LNCAP (cell line): ENCODE measurements at regions not wholly inside any gene's neighbourhood (a gene's known extent, or its start where the extent isn't known, plus 50 kb on each side); places are given as distances from the start of the nearest gene placed in this dataset.

Experiments
- TF ChIP-seq, protein P1 (sequence below): fragments of 450-650 bp; IDR thresholded peaks from 2 replicates; pipeline ENCODE4 v1.5.1; 2017; ENCODE audit warnings: mild to moderate bottlenecking

DNA sequence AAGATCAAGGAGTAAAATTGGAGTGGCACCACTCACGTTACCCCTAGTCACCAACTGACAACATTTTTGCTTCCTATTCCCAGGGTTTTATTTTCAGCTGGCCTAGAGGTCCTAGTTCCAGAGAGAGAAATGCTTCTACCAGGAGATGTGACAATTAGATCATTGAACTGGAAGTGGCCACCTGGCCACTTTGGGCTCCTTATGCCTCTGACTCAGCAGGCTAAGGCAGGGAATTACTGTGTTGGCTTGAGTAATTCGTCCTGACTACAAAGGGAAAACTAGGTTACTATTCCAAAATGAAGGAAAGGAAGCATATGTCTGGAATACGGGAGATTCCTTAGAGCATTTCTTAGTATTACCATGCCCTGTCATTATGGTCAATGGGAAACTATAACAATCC is 831.6 kb upstream of the NDST4 start:
- TF ChIP-seq, protein P1, sequence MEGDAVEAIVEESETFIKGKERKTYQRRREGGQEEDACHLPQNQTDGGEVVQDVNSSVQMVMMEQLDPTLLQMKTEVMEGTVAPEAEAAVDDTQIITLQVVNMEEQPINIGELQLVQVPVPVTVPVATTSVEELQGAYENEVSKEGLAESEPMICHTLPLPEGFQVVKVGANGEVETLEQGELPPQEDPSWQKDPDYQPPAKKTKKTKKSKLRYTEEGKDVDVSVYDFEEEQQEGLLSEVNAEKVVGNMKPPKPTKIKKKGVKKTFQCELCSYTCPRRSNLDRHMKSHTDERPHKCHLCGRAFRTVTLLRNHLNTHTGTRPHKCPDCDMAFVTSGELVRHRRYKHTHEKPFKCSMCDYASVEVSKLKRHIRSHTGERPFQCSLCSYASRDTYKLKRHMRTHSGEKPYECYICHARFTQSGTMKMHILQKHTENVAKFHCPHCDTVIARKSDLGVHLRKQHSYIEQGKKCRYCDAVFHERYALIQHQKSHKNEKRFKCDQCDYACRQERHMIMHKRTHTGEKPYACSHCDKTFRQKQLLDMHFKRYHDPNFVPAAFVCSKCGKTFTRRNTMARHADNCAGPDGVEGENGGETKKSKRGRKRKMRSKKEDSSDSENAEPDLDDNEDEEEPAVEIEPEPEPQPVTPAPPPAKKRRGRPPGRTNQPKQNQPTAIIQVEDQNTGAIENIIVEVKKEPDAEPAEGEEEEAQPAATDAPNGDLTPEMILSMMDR, result no peak

DNA sequence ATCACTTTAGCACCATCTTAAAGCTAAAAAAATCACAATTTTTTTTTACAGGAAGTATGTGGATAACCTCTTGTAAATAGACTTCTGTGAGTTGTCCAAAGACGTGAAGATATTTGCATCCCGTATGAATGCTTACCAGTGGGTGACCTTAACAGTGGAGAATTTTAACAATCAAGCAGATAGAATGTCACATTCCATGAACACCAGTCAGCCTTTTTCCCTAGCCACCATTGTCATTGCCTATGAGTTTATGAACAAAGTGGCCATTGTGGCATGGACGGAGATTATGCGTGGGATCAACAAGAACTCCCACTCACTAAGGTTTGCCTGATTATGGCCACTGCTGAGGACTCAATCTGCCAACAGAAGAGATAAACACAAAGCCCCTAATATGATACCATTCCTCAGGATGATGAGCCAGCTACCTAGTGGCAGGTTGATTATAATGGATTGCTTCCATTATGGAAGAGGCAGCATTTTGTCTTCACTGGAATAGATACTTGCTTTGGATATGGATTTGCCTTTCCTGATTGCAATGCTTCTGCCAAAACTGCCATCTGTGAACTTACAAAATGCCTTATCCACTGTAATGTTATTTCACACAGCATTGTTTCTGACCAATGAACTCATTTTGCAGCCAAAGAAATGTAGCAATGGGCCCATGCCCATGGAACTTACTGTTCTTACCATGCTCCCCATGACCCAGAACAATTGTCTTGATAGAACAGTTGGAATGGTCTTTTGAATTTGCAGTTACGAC is 830.9 kb upstream of the NDST4 start:
- TF ChIP-seq, protein P1, result no peak

DNA sequence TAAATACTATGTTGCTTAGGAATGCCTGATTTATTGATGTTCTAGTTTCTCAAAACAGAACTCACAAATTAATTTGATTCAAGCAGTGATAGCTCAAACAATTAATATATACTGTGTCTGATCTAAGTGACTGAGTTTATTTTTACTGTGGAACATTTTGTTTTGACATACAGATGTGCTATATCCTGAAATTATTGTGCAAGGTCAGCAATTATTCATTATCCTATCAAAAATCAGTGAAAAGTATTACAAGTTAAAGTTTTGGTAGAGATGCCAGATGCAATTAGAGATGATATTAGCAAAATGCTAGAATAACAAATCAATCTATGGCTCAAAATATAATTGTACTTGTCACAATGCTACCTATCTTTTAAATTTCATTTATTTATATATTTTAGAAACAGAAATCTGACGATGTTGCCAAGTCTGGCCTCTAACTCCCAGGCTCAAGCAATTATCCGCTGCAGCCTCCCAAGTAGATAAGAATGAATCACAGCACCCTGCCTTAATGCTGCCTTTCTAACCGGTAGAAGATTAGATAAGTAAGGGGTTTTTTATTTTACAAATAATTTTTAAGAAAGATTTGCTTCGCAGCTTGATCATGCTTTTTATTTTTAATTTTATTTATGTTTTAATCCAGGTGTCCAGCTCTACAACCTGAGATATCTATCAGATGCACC is 825.5 kb upstream of the NDST4 start:
- TF ChIP-seq, protein P1, result no peak

DNA sequence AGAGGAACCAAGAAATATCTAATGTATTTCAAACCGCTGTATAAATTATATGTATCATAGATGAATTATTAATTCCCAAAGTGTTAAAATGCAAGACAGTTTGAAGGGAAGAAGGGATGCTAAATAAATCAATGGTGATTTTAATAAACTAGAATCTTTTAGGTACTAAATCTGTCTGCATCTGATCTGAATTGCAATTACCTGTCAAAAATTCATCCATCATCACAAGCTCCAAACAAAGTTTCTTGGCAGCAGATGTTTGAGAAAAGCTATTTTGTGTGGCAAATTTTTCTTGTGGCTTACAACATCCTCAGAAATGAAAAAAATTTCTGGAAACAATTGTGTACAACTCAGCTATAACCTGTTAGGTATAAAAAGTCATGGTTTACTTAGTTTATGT is 816.0 kb upstream of the NDST4 start:
- TF ChIP-seq, protein P1, result no peak

DNA sequence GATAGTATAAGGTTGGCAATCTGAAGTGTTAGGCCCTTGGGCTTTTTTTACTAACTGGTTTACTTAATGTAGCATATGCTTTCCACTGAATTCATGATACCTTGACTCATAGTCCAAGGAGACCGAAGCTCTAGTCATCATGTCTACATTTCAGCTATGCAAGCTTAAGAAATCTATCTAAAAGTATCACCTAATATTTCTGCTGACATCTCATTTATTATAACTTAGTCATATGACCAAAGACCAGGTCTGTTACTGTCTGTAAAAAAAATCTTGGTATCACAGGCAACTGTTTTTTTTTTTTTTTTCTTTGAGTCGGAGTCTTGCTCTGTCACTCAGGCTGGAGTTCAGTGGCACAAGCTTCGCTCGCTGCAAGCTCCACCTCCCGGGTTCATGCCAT is 814.0 kb upstream of the NDST4 start:
- TF ChIP-seq, protein P1, result no peak

DNA sequence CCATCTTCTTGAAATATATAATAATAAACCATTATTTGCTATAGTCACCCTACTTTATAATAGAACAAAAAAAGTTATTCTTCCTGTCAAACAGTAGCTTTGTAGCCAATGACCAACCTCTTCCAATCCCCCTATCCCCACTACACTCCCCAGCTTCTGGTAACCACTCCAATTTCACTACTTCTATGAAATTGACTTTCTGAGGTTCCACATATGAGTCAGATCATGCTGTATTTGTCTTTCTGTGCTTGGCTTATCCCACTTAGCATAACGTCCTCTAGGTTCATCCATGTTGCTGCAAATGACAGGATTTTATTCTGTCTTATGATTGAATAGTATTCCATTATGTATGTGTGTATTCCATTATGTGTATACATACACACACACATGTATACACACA is 809.7 kb upstream of the NDST4 start:
- TF ChIP-seq, protein P1, result no peak

DNA sequence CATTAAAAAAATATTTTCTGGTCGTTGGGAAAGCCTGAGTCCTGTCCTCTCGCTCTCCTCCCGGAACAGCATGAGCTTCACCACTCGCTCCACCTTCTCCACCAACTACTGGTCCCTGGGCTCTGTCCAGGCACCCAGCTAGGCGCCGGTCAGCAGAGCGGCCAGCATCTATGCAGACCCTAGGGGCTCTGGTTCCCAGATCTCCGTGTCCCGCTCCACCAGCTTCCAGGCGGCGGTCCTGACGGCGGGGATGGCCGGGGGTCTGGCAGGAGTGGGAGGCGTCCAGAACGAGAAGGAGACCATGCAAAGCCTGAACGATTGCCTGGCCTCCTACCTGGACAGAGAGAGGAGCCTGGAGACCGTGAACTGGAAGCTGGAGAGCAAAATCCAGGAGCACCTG is 807.2 kb upstream of the NDST4 start:
- TF ChIP-seq, protein P1, result no peak
